Vagina (tissue), 2 donors: ENCODE measurements at regions not wholly inside any gene's neighbourhood (a gene's known extent, or its start where the extent isn't known, plus 50 kb on each side); places are given as distances from the start of the nearest gene placed in this dataset.

Source experiments
- POLR2A ChIP-seq, 2 donors: fragments of 450-650 bp; IDR thresholded peaks; one replicate each; pipeline ENCODE4 v1.6.1; 2017; ENCODE audit warnings: antibody characterized with exemption in 2 of 2, mild to moderate bottlenecking in 2 of 2, moderate library complexity in 2 of 2
- POLR2AphosphoS5 ChIP-seq, 2 donors: sonication (generic); formaldehyde crosslinking; IDR thresholded peaks; one replicate each; pipeline ENCODE4 v1.9.0; 2017; ENCODE audit warnings: antibody characterized with exemption in 2 of 2, mild to moderate bottlenecking in 2 of 2, low read depth in 1 of 2; ENCODE audit not compliant: insufficient read depth in 1 of 2
- TF ChIP-seq, protein P1 (sequence below), 3 experiments: fragments of 450-650 bp in 2 of 3; fragments of 200-600 bp in 1 of 3; sonication (generic) in 1 of 3; IDR thresholded peaks; one replicate each; pipeline ENCODE4 v1.5.1; 2017 to 2019; ENCODE audit warnings: antibody characterized with exemption in 3 of 3, mild to moderate bottlenecking in 2 of 3, moderate library complexity in 2 of 3

DNA sequence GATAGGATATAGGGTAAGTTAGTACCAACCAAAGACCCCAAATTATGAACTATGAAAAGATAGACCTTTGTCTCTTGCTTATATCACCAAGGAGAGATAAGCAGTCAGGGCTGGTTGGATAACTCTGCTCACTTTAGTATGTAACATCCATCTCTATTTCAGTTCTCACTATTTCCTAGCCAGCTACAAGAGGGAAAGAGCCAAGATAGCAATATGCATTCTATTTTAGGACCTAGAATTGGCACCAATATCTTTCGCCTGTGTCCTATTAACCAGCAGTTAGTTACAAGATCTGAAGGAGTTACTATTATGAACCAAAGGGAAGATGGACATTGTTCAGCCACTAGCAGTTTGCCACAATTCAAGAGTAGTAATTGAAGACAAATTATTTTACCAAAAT lies 457.5 kb downstream of the NSUN3 start:
- TF ChIP-seq, protein P1, sequence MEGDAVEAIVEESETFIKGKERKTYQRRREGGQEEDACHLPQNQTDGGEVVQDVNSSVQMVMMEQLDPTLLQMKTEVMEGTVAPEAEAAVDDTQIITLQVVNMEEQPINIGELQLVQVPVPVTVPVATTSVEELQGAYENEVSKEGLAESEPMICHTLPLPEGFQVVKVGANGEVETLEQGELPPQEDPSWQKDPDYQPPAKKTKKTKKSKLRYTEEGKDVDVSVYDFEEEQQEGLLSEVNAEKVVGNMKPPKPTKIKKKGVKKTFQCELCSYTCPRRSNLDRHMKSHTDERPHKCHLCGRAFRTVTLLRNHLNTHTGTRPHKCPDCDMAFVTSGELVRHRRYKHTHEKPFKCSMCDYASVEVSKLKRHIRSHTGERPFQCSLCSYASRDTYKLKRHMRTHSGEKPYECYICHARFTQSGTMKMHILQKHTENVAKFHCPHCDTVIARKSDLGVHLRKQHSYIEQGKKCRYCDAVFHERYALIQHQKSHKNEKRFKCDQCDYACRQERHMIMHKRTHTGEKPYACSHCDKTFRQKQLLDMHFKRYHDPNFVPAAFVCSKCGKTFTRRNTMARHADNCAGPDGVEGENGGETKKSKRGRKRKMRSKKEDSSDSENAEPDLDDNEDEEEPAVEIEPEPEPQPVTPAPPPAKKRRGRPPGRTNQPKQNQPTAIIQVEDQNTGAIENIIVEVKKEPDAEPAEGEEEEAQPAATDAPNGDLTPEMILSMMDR (IDR thresholded peaks at IDR 0.05) = no peak
- TF ChIP-seq POLR2A (IDR thresholded peaks at IDR 0.05) = no peak
- no peak for TF ChIP-seq POLR2AphosphoS5 (IDR thresholded peaks at IDR 0.05; ENCODE audit: insufficient read depth in 1 of 2, low read depth in 1 of 2)
